GM21528 (cell line): ENCODE measurements at regions not wholly inside any gene's neighbourhood (a gene's known extent, or its start where the extent isn't known, plus 50 kb on each side); places are given as distances from the start of the nearest gene placed in this dataset.

Experiments used
- ATAC-seq: cut with Tn5 transposase; IDR thresholded peaks from one replicate; pipeline ENCODE4 v1.9.1; 2021; ENCODE audit warnings: mild to moderate bottlenecking, moderate library complexity; ENCODE audit not compliant: unreplicated experiment, low FRiP score

DNA sequence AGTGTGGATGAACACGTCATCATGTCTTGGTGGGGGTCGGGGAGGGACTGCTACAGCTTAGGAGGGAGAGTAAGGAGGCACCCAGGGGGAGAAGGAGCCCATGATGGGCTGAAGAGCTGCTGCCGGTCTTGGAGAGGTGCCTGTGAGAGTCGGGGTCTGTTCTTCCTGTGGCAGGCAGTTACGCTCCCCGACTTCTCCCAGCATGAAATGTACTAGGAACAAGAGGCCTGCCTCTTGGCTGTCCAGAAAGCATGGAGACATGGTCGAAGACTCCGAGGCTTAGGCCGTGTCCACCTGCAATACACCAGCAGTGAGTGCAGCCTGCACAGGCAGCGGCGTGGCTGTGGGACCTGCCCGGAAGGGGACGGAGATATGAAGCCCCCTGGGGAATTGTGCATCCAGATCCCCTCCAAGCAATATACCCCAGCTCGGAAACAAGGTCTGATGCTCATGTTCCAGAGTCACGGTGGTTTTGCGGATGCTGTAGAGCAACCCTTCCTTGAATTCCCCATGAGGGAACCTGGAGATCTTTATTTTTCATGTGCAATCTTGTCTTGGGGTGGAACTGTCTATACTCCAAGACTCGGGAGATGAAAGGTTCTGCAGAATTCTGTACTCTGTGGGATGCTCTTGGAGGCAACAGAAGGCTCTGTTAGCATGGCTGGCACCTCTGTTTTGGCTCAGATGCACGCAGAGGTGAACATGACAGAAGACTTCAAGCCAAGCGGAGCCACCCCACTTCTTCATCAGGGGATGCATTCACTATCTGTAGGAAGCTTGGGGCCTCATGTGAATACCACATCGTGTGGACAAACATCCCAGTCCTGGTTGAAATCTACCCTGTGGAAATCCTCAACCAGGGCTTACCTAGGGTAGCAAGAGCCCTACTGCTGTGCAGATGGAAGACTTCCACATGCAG lies 374.9 kb upstream of the IRX4 start:
- no peak for ATAC-seq

DNA sequence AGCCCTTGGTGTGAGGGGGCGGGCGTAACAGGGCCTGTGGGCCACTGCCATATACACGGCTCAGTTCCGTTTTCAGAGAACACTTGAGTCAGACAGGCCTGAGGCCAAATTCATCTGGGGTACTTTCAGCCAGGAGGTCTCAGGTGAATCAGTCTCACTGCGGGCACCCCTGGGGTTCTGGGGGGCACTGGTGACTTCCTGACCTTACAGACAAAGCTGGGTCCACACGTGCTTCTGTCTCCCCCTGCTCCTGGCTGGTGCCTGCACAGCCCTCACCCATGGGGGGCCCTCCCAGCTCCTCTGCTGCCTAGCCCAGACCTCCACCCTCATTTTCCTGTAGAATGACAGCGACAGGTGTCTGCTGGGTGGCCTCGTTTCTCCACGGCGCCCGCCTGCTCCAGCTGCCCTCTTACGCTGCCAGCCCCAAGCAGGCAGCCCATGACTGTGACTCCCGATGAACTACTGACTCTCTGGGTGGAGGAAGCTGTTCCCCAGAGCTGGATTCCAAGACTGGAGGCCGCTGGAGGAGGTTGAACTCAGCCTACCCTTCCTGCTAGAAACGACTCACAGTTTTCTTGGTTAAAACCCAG lies 374.1 kb upstream of the IRX4 start:
- ATAC-seq, result no peak

DNA sequence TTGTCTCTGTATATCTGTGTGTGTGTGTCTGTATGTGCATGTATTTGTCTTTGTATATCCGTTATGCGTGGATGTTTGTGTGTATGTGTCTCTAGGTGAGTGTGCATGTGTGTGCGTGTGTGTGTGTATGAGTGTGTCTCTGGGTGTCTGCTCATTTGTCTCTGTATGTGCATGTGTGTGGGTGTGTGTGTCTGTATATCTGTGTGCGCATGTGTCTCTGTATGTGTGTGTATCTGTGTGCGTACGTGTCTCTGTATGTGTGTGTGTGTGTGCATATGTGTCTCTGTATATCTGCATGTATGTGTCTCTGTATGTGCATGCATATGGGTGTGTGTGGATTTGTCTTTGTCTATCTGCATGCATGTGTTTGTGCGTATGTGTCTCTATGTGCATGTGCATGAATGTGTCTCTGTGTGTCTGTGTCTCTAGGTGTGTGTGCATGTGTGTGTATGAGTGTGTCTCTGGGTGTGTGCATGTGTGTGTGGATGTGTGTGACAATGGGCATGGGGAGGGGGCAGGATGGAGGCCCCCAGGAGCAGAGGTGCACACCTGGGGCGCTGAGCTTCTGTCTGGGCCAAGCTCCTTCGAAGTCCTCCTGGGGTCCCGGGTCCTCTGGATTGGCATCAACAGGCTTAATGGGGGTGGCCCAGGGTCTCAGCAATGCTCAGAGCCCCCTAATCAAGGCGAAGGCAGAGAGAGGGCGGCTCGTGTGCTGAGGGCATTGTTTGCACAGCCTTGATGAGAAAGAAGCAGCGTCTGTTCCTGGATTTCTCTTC lies 373.4 kb upstream of the IRX4 start:
- no peak for ATAC-seq

DNA sequence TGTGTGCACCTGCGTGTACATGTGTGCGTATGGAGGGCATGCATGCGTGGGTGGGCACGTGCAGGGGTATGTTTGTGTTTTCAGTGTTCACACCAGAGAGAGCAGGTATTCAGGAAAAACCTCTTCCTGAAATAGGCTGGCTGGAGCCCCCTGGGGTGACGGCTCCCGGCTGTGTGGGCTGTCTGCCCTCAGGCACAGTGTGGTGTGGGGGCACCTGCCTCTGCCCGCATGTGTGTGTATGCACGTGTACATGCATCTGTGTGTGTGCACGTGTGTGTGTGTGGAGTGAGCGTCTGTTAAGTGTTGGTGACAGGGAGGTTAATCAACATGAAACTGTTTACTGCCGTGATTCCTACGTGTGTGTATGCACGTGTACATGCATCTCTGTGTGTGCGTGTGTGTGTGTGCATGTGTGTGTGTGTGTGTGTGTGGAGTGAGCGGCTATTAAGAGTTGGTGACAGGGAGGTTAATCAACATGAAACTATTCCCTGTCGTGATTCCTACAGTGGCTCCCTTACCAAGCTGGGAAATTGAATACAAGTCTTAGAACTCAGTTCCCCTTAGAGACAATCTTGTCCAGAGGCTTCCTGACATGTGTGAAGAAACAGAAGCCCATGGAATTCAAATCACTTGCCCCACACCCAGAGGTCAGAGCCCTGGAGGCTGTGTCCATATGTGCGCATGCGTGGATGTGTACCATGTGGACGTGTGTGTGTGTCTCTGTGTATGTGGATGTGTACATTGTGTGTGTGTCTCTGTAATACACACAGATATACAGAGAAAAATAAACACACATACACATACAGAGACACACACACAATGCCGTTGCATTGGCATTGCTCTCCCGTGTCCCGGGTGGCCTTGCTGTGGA lies 372.4 kb upstream of the IRX4 start:
- no peak for ATAC-seq

DNA sequence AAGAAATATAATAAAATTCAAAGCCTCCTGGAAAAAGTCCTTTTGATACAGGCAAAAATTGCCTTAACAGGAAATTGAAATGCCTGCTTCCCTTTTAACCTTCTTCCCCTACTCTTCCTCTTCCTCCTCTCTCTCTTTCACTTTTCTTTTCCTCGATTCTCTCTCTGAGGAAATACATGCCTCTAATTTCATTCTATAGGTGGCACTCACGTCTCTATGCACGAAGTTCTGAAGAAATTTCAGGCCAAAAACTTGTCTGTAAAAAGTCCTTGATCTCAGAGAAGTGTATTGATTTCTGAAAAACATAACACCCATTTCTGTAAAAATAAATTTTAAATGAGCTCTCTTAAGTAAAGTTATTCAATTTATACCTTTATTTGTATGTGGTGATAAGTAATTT lies 371.7 kb upstream of the IRX4 start:
- ATAC-seq, result no peak

DNA sequence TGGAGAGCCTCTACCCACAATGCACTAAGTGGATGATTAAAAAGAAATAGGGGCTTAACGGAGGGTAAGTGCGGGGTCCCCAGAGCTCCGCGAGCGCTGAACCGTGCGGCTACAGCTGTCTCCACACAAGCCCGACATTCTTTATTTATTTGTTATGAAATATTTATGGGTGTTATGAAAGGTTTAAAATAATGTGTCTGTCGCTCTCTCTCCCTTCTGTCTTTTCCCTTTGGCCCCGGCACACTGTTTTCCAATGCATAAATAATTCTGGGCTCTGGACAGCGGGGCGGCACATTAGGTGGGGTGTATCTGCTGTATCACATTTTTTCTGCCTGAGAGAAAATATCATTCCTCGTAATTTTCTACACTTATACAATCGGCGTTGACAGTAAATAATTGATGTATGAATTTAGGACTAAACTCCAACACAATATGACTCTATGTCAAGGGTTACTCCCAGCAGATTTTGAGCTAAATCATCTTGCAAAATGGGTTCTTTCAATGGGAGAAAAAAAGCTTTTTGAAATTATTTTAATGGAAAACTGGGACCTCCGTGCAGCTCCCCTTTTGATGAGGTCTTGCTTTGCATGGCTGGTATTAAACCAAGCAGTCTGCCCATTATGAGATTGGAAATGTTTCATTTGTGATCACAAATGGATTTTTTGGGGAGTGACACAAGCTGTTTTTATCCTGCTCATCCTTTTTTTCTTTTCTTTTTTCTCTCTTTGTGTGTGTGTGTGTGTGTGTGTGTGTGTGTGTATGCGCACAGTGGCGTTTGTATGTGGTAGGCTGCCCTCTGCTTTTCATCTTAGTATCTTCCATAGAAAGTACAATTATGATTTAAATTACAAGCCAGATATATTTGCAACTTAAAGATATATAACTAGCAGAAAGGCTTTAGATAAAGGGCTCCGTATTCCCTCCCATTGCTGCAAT lies 370.6 kb upstream of the IRX4 start:
- ATAC-seq, result no peak

DNA sequence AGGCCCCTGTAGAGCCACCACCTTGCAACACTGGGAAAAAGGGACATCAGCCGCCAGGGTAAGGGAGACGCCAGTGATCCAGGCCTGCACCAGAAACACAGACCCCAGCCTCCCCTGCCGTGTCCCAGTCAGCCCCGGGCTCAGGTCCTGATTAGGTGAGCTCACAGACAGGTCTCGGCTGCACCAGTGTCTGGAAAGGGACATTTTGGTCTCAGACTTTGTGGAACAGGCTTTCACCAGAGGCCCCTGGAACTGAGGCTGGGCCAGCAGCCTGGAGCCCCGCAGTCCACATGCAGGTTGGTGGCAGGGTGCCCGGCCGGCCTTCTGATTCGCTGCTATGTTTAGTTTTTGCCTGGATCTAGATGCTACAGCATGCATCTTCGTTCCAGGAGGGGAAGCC lies 369.0 kb upstream of the IRX4 start:
- no peak for ATAC-seq

DNA sequence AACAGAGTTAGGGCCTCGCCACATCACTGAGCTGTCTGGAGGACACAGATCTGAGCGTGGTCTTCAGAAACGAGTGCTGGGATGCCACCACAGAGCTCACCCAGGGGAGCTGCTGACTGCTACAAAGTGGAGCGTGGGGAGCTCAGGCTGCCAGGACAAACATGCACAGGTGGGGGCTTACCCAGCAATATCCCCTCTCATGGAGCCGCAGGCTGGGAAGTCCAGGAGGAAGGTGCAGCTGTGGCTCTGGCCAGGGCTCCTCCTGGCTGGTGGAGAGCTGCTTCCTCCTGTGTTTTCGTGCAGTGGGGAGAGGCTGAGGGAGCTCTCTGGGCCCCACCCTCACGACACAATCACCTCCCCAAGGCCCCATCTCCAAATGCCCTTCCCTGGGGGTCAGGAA lies 368.6 kb upstream of the IRX4 start:
- ATAC-seq, result no peak

DNA sequence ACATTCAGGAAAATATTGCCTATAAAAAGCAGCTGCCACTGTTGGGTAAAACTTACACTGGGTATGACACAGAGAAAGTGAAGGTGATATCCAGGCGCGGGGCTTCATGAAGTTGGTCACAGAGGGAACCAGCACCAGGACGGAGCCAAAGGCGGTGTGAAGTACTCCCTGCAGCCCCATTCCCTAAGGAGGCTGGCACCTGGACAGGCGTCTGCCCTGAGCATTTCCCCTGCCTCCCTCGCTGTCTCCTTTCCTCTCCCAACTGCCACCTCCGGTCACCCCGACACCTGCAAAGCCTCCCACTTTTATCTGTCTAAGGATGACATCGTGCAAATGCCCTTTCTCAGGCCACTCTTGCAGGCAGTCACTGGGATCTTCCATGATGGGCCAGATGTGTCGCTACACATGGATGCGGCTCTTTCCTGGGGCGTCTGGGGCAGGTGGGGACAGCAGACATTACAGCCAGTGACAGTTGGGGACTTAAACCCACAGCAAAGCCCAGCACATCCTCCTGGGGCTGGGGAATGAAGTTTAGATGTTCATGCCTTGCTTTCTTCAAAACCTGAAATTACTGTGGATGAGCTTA lies 367.7 kb upstream of the IRX4 start:
- no peak for ATAC-seq

DNA sequence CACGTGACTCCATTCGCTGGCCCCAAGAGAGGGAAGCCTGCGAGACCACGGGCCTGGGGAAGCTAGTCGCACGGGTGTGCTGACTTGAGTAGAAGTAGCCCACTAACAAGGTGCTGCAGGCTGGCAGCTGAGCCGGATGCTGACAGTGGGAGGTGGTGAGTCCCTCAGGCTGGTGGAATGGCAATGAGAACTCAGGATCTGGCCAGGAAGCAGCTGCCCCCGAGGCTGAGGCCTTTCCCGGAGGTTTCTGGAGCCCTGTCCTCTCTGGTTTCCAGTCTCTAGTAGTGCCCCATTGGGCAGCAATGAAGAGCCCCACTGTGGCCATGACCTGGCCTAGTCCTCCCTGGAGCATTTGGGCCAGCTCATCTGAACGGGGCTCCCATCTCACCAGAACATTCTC lies 366.7 kb upstream of the IRX4 start:
- no peak for ATAC-seq

DNA sequence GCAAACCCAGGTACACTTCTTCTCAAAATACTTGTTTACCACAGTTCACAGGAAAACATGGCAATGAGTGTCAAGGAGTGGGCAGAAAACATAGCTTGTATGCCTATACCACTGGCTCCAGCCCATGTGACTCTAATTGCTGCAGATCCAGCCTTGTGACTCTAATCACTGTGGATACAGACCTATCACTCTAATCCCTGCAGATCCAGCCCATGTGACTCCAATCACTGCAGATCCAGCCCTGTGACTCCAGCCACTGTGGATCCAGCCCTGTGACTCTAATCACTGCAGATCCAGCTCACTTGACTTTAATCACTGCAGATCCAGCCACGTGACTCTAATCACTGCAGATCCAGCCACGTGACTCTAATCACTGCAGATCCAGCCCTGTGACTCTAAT lies 366.3 kb upstream of the IRX4 start:
- ATAC-seq, result no peak

DNA sequence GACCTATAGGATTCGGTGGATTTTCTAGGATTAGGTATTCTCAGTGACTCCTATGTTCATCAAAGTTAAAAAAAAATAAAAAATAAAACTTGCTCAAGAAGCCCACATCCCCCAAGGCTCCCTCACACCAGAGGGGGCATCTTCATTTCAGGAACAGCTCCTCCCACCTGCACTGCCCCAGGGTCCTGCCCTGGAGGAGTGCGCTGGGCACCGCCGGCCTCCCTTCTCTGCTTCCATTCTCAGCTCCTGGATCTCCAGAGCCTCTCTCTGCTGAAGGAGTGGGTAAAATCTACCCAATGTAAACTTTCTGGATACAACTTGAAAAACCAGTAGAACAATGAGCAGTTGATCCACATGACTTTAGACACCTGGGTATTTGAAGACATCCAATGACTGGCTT lies 359.8 kb upstream of the IRX4 start:
- ATAC-seq, result no peak

DNA sequence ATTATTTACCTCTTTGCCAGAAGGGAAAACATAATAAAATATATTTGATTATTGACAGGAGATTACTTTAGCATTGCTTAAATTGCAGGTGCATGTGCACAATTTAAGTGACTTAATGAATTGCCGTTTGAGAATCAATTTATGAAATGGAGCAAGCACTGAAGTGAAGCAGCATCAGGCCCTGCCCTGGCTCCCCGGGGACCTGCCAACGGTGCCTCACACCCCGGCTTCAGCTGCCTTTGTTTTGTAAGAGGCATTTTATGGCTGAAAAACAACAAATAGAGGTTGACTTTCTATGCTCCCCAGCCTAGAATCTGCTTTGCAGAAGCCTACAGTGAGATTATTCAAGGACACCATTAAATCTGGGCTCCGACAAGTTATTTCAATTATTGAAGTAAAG lies 359.1 kb upstream of the IRX4 start:
- ATAC-seq, result no peak

DNA sequence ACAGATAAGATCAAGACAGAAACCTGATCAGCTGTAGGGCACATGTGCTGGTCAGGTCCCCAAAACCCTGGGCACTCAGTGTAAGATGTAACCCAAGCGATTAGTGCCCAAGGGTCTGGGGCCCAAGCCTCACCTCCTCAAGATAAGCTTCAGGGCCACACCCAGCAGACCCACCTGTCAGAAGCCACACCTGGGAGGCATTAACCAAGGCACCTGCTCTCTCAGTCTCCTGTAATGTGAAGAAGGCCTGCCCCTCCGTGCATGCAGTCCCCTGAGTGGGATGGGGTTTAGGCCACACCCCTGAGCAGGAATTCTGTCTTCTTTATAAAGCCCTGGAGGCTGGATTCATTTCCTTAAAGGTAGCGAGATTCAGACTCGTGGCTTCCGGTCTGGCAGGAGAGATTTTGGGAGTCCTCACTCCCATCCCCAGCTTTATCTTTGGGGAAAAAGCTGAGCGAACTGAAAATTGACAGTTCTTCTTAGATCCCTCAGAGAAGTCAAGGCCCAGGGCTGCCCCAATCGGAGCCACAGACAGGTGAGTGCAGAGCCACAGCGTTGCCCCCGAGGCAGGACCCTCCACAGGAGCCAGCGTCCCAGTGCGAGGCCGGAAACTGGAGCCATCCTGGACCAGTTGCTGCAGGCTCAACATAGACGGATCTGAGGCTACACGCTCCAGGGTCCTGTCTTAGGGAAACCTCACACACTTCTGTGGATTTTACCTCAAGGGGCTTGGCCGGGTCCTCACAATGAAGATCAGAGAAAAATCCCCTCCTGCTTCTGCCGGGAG lies 357.6 kb upstream of the IRX4 start:
- no peak for ATAC-seq

DNA sequence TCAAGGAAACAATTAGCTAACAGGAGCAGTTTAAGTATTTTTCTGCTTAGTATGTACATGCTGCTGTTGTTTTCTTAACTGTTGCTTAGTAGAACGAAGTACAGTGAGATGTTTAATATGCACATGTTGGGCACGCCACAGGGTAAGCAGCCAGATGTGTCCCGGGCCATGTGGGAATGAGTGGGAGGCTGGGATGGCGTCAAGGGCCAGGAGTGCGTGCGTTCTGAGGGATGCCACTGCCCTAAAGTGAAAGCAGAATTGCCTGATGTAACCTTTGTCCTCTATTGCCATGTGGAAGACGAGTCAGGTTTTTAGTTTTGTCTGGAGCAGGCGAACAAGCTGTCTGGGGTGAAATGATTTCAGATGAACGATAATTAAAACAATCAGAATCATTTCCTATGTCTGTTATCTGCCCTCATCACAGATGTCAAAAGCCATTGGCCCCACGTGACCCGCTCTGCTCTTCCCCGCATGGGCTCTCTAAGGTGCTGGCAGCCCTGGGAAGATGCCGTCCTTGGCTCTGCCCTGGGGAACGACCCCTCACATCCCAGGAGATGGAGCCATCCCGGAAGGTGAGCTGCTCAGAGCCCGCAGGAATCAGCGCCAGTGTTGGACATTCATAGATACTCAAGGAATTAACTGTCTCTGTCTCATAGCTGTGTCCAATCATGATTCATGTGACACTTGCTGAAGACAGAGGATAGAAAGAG lies 356.6 kb upstream of the IRX4 start:
- no peak for ATAC-seq

DNA sequence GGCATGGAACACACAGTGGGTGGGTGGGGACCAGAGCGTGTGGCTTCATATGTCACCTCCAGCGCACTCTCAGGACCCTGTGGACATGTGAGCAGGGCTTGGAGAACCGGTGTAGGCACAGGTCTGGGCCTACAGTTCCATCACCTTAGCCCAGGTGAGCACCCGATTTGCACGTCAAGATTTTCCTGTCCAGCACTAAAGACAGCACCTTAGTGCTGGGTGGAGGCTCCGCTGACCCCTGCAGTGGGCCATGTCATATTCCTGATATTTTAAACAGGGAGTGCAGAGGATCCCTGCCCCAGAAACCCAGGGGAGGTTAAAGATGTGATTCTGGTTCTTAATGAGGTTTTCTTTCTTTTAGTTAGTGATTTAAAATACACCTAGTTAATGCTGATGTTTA lies 356.0 kb upstream of the IRX4 start:
- no peak for ATAC-seq

DNA sequence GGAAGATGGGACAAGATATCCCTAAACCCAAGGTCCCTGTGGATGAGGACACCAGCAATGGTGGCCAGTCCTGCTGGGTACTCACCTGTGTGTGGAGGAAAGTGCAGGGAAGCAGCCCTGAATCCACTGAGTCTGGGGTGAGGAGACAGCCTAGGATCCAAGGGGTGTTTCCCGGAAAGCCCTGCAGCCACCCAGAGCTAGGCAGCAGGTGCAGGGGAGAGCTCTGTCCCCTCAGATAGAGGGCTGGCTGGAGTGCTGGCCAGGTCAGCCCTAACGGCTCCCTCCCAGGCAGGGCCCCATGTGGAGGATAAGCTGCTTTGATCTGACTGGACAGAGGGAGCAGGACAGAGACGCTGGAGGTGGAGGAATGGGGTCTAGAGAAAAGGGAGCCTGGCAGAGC lies 344.7 kb upstream of the IRX4 start:
- no peak for ATAC-seq

DNA sequence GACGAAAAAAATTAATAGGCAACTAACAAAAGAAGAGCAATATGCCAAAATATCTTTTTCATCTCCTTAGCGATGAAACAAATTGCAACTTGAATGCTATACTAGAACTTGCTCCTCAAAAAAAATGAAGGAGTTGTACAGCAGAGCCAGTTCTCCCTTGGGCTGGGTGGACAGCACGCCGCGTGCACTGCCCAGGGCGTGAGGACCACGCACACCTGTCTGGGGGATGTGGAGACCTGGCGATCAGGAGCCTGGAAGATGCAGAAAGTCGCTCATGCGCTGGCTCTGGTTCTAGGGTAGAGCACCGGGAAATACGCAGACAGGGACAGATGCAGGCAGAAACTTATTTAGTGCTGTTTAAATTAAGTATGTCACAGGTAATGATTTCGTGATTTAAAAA lies 342.0 kb upstream of the IRX4 start:
- ATAC-seq, result no peak
